ENCODE measurements at regions not wholly inside any gene's neighbourhood (a gene's known extent, or its start where the extent isn't known, plus 50 kb on each side); places are given as distances from the start of the nearest gene placed in this dataset.

DNA sequence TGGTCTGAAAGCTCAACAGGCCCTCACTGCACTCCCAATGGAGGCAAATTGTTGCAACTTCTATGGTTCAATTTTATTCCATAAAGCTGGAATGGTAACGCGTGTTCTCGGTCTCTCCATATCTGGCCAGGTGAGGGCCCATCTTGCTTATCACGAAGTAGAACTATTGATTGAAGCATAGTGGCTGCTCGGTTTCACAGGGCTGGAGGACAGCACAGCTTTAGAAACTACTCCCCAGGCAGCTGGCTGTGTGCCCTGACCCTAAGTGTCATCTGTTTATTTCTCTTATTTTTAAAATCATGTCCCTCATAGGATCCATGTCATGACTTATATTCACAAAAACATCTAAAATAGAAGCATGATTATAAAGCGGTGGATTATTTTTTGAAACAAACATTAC is 223.4 kb downstream of the NPR3 start:
- no peak for TF ChIP-seq EZH2 (IDR thresholded peaks at IDR 0.05; ENCODE audit: borderline replicate concordance, low read length)
- TF ChIP-seq, protein P1, sequence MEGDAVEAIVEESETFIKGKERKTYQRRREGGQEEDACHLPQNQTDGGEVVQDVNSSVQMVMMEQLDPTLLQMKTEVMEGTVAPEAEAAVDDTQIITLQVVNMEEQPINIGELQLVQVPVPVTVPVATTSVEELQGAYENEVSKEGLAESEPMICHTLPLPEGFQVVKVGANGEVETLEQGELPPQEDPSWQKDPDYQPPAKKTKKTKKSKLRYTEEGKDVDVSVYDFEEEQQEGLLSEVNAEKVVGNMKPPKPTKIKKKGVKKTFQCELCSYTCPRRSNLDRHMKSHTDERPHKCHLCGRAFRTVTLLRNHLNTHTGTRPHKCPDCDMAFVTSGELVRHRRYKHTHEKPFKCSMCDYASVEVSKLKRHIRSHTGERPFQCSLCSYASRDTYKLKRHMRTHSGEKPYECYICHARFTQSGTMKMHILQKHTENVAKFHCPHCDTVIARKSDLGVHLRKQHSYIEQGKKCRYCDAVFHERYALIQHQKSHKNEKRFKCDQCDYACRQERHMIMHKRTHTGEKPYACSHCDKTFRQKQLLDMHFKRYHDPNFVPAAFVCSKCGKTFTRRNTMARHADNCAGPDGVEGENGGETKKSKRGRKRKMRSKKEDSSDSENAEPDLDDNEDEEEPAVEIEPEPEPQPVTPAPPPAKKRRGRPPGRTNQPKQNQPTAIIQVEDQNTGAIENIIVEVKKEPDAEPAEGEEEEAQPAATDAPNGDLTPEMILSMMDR (conservative IDR thresholded peaks at IDR 0.05 in 1 of 2, IDR thresholded peaks at IDR 0.05 in 1 of 2; ENCODE audit: extremely low read depth in 1 of 2, insufficient read depth in 1 of 2, low read depth in 1 of 2, low read length in 2 of 2): no peak
